Endothelial cell of umbilical vein (primary cell): ENCODE measurements at regions not wholly inside any gene's neighbourhood (a gene's known extent, or its start where the extent isn't known, plus 50 kb on each side); places are given as distances from the start of the nearest gene placed in this dataset.

Source experiments
- BruUV-seq: library from RNA; stranded (reverse); fragments of 400-500 nt; replicated peaks from 2 replicates; lab custom pipeline; 2021; lab: Mats Ljungman, UMichigan
- CTCF ChIA-PET: fragments of 300-600, 350-600 bp; sonication (Branson Sonifier 250); formaldehyde crosslinking; loops from one replicate; lab custom pipeline; 2021; ENCODE audit warnings: antibody characterized with exemption, inconsistent platforms; lab: Charles Lee
- POLR2A ChIA-PET: fragments of 300-600, 350-600 bp; sonication (Branson Sonifier 250); formaldehyde crosslinking; loops from one replicate; lab custom pipeline; 2021; ENCODE audit warnings: antibody characterized with exemption, inconsistent platforms; lab: Charles Lee
- DNase-seq: peaks from one replicate; pipeline ENCODE4 v3.0.0-alpha.2; 2011; ENCODE audit warnings: low read depth, low spot score
- FAIRE-seq: peaks from 2 replicates; lab custom pipeline; 2011; peaks lifted over from hg19 to GRCh38; lab: Jason Lieb, UNC
- H2AFZ ChIP-seq: 2 replicates; pipeline ENCODE4 v1.6.0; 2012; ENCODE audit warnings: low read depth, low read length, control low read depth, inconsistent platforms
- H3K27ac ChIP-seq: 2 replicates; pipeline ENCODE4 v1.5.1; 2011; ENCODE audit warnings: low read depth, mild to moderate bottlenecking, control low read depth, low read length, moderate library complexity; ENCODE audit not compliant: insufficient read depth
- H3K27me3 ChIP-seq, 2 experiments: 2 replicates each; pipeline versions ENCODE4 v1.6.0 to v1.6.1; 2011; ENCODE audit warnings: low read length in 2 of 2, mixed read lengths in 1 of 2; ENCODE audit not compliant: control insufficient read depth in 2 of 2, insufficient read depth in 2 of 2
- H3K36me3 ChIP-seq, 2 experiments: 2 replicates in 1 of 2; 3 replicates in 1 of 2; pipeline ENCODE4 v1.5.1; 2011; ENCODE audit warnings: low read length in 2 of 2, mild to moderate bottlenecking in 1 of 2, moderate library complexity in 1 of 2; ENCODE audit not compliant: control insufficient read depth in 2 of 2, insufficient read depth in 2 of 2; ENCODE audit errors: extremely low read depth in 1 of 2
- H3K4me1 ChIP-seq: 3 replicates; pipeline ENCODE4 v1.5.1; 2011; ENCODE audit warnings: mild to moderate bottlenecking, low read length; ENCODE audit not compliant: control insufficient read depth, insufficient read depth; ENCODE audit errors: extremely low read depth
- H3K4me2 ChIP-seq: 2 replicates; pipeline ENCODE4 v1.6.1; 2011; ENCODE audit warnings: low read length, control low read depth, mixed read lengths; ENCODE audit not compliant: insufficient read depth
- H3K4me3 ChIP-seq, 3 experiments: fragments of 200-600 bp in 1 of 3; sonication (generic), shearing (Covaris generic) in 1 of 3; replicated peaks in 1 of 3; 2 replicates each; pipeline ENCODE4 v1.5.1; 2011 to 2016; ENCODE audit warnings: control low read depth in 3 of 3, low read length in 3 of 3, mild to moderate bottlenecking in 2 of 3, inconsistent platforms in 1 of 3, low read depth in 1 of 3, moderate library complexity in 1 of 3; ENCODE audit not compliant: insufficient read depth in 1 of 3
- H3K79me2 ChIP-seq: 2 replicates; pipeline ENCODE4 v1.6.0; 2012; ENCODE audit warnings: low read length, inconsistent platforms; ENCODE audit not compliant: control insufficient read depth, insufficient read depth
- H3K9ac ChIP-seq: replicated peaks from 2 replicates; pipeline ENCODE3; 2011; ENCODE audit warnings: low read length, control low read depth; ENCODE audit not compliant: insufficient read depth; ENCODE audit errors: extremely low read depth
- H3K9me1 ChIP-seq: replicated peaks from 3 replicates; pipeline ENCODE4 v1.6.0; 2011; ENCODE audit warnings: mild to moderate bottlenecking, low read length; ENCODE audit not compliant: control insufficient read depth, insufficient read depth; ENCODE audit errors: extremely low read depth
- H3K9me3 ChIP-seq: replicated peaks from 2 replicates; pipeline ENCODE4 v1.5.1; 2012; ENCODE audit warnings: low read length, inconsistent platforms; ENCODE audit not compliant: control insufficient read depth, insufficient read depth
- H4K20me1 ChIP-seq: replicated peaks from 2 replicates; pipeline ENCODE3; 2011; ENCODE audit warnings: mild to moderate bottlenecking, low read length; ENCODE audit not compliant: control insufficient read depth, insufficient read depth; ENCODE audit errors: extremely low read depth
- CTCF ChIP-seq, 2 donors: IDR thresholded peaks; 1 replicate in 1 of 2; 2 replicates in 1 of 2; pipeline ENCODE4 v1.5.1; 2011; ENCODE audit warnings: low read length in 2 of 2, mild to moderate bottlenecking in 2 of 2, moderate library complexity in 2 of 2, control low read depth in 1 of 2, inconsistent platforms in 1 of 2, low read depth in 1 of 2; ENCODE audit not compliant: insufficient read depth in 1 of 2; ENCODE audit errors: extremely low read depth in 1 of 2
- EZH2 ChIP-seq: IDR thresholded peaks from 2 replicates; pipeline ENCODE4 v1.6.1; 2012; ENCODE audit warnings: borderline replicate concordance, low read depth, mild to moderate bottlenecking, moderate library complexity, low read length, inconsistent platforms; ENCODE audit not compliant: severe bottlenecking
- FOS ChIP-seq: IDR thresholded peaks from 2 replicates; pipeline ENCODE4 v1.6.1; 2011; ENCODE audit warnings: mild to moderate bottlenecking, low read length, moderate library complexity, borderline replicate concordance; ENCODE audit not compliant: insufficient read depth
- GATA2 ChIP-seq: IDR thresholded peaks from 2 replicates; pipeline ENCODE4 v1.7.0; 2011; ENCODE audit warnings: low read depth, mild to moderate bottlenecking, moderate library complexity, mixed read lengths, low read length; ENCODE audit not compliant: insufficient read length, insufficient read depth
- JUN ChIP-seq: IDR thresholded peaks from 2 replicates; pipeline ENCODE4 v1.6.1; 2011; ENCODE audit warnings: borderline replicate concordance, low read depth; ENCODE audit not compliant: insufficient read length, insufficient read depth
- MAX ChIP-seq: IDR thresholded peaks from 2 replicates; pipeline ENCODE4 v1.6.1; 2011; ENCODE audit not compliant: insufficient read depth, insufficient read length
- MYC ChIP-seq: IDR thresholded peaks from one replicate; pipeline ENCODE4 v1.6.1; 2011; ENCODE audit warnings: mild to moderate bottlenecking, low read depth, low read length
- POLR2A ChIP-seq: IDR thresholded peaks from 2 replicates; pipeline ENCODE4 v1.6.1; 2012; ENCODE audit warnings: low read depth, mild to moderate bottlenecking, control low read depth, low read length
- POLR2AphosphoS5 ChIP-seq: IDR thresholded peaks from 2 replicates; pipeline ENCODE4 v1.6.1; 2012; ENCODE audit warnings: low read depth, mild to moderate bottlenecking, control low read depth, low read length, moderate library complexity; ENCODE audit not compliant: insufficient read depth
- dilution Hi-C: fragments of 300-500 bp; cut with MboI; formaldehyde crosslinking; loops from one replicate; pipeline ENCODE4 v1.15.0; 2019; ENCODE audit warnings: low sequenced_read_pairs; ENCODE audit not compliant: extremely low pct_ligation_motif_present
- intact Hi-C: fragments of 100-400 bp; cut with micrococcal nuclease; formaldehyde crosslinking; loops from one replicate; pipeline ENCODE4 v1.10.0; 2022

GRCh38 chr22:22818861-22819855, 68.5 kb upstream of the IGLL5 start:
- Histone ChIP-seq H3K27me3 (no peaks in the 10 kb centered on the region), H3K36me3 (no peaks in the 10 kb centered on the region), H3K4me1 (no peaks in the 10 kb centered on the region), H3K9me1 (no peaks in the 10 kb centered on the region), H3K27ac (no peak overlapping the region), H3K79me2 (no peaks in the 10 kb centered on the region), H3K4me3 (no peak overlapping the region), H3K4me2 (no peak overlapping the region), H4K20me1 (no peaks in the 10 kb centered on the region), H2AFZ (no peak overlapping the region), H3K9me3 (no peaks in the 10 kb centered on the region), H3K9ac (no peak overlapping the region)
- dilution Hi-C loops = no loop called here
- BruUV-seq = no TSS peak
- DNase-seq = no peak
- POLR2A ChIA-PET = no interaction called here
- no peak for FAIRE-seq
- no peak for TF ChIP-seq FOS
- no peak for TF ChIP-seq POLR2A
- TF ChIP-seq JUN = no peak
- no peak for TF ChIP-seq CTCF (IDR thresholded peaks at IDR 0.05; ENCODE audit: extremely low read depth in 1 of 2, insufficient read depth in 1 of 2, low read depth in 1 of 2, low read length in 2 of 2)
- no peak for TF ChIP-seq MYC
- no peak for TF ChIP-seq GATA2
- no peak for TF ChIP-seq EZH2
- no peak for TF ChIP-seq POLR2AphosphoS5
- TF ChIP-seq MAX = no peak
- intact Hi-C loops = no loop called here
- CTCF ChIA-PET = interaction anchor here (1.8 to 3.6 kb wide), 2 partner anchors 9 to 58 kb away, joined by 7 to 25 read pairs; no protein-coding TSS in a partner anchor
